ENCODE measurements at regions not wholly inside any gene's neighbourhood (a gene's known extent, or its start where the extent isn't known, plus 50 kb on each side); places are given as distances from the start of the nearest gene placed in this dataset.
"Not testable (repeated sequence)": the region's sequence is repeated elsewhere in the genome, so short reads cannot be mapped to it uniquely, and the experiment has no call there.

DNA sequence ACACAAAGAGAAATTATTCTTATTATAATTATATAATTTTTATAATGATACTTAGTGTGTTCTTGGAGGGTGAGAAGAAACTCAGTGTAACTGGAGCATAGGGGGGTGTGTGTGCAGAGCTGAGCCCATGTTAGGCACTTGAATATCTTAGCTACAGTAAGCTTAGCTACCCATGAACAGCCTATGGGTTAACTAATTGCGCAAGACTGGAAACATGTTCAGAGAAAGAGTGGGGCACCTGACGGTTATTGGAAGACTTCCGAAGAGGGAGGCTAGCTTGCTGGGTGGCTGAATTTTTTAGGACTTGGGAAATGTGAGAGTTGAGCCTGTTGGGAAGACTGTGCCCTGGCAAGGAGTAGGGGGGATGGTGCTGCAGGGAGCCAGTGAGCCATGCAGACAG, 229.2 kb downstream of the SLC4A3 start:
- no peak overlapping the region for H3K4me3 ChIP-seq (ENCODE audit: low read length in 2 of 2)
- H3K27ac ChIP-seq (ENCODE audit: low read depth in 2 of 2, low read length in 2 of 2): no peak overlapping the region
- H3K27me3 ChIP-seq (ENCODE audit: control insufficient read depth in 2 of 2, insufficient read depth in 2 of 2, low read length in 2 of 2): no peaks in the 10 kb centered on the region
- no peaks in the 10 kb centered on the region for H3K36me3 ChIP-seq (ENCODE audit: control insufficient read depth in 2 of 2, insufficient read depth in 2 of 2, low read length in 2 of 2)
- no peak overlapping the region for H3K9ac ChIP-seq (ENCODE audit: low read depth in 1 of 2, low read length in 2 of 2)
- no peaks in the 10 kb centered on the region for H3K4me1 ChIP-seq (ENCODE audit: control insufficient read depth in 2 of 2, insufficient read depth in 2 of 2, low read length in 2 of 2)
- no peaks in the 10 kb centered on the region for H3K9me3 ChIP-seq (ENCODE audit: control insufficient read depth in 2 of 2, low read length in 2 of 2)

DNA sequence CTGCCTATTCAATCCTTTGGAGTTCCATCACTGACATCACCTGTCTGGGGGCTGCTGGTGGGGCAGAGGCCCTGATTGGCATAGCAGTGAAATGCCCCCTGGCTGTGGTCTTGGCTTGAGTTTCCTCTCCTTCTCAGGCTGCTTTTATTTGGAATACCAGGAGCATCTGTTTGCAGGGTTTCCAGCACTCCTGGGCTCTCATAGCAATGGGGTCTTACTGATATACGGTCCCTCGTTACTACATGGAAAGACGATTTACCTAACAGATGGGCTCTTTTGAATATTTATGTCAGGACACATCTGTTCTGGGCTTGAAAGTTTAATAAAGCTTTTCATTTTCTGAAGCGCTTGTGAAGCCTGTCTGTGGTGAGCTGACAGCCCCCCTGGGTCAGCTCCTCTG, 230.3 kb downstream of the SLC4A3 start:
- Histone ChIP-seq H3K9ac (ENCODE audit: low read depth in 1 of 2, low read length in 2 of 2) (no peak overlapping the region), H3K9me3 (ENCODE audit: control insufficient read depth in 2 of 2, low read length in 2 of 2) (no peaks in the 10 kb centered on the region), H3K4me1 (ENCODE audit: control insufficient read depth in 2 of 2, insufficient read depth in 2 of 2, low read length in 2 of 2) (no peaks in the 10 kb centered on the region), H3K4me3 (ENCODE audit: low read length in 2 of 2) (no peak overlapping the region), H3K36me3 (ENCODE audit: control insufficient read depth in 2 of 2, insufficient read depth in 2 of 2, low read length in 2 of 2) (no peaks in the 10 kb centered on the region), H3K27ac (ENCODE audit: low read depth in 2 of 2, low read length in 2 of 2) (no peak overlapping the region), H3K27me3 (ENCODE audit: control insufficient read depth in 2 of 2, insufficient read depth in 2 of 2, low read length in 2 of 2) (no peaks in the 10 kb centered on the region)

DNA sequence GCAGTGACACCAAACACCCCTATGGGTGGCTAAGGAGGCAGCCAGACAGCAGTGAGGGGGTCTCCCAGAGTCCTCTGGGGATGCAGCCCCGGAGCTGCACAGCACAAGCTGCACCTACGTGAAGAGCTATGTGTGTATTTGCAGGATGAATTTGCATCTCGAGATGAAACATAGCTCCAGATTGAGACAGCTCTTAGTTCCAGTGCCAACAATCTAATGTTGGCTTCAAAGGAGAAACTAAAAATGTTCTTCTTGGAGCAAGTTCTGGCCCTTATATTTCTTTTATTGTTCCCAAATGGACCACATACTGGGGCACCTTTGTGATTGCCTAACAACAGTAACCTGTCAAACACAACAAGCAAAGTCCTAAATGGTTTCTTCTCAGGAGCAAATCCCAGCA, 233.9 kb downstream of the SLC4A3 start:
- Histone ChIP-seq H3K27ac (ENCODE audit: low read depth in 2 of 2, low read length in 2 of 2) (no peak overlapping the region), H3K9me3 (ENCODE audit: control insufficient read depth in 2 of 2, low read length in 2 of 2) (no peaks in the 10 kb centered on the region), H3K4me1 (ENCODE audit: control insufficient read depth in 2 of 2, insufficient read depth in 2 of 2, low read length in 2 of 2) (no peaks in the 10 kb centered on the region), H3K4me3 (ENCODE audit: low read length in 2 of 2) (no peak overlapping the region), H3K36me3 (ENCODE audit: control insufficient read depth in 2 of 2, insufficient read depth in 2 of 2, low read length in 2 of 2) (no peaks in the 10 kb centered on the region), H3K9ac (ENCODE audit: low read depth in 1 of 2, low read length in 2 of 2) (no peak overlapping the region), H3K27me3 (ENCODE audit: control insufficient read depth in 2 of 2, insufficient read depth in 2 of 2, low read length in 2 of 2) (no peaks in the 10 kb centered on the region)

DNA sequence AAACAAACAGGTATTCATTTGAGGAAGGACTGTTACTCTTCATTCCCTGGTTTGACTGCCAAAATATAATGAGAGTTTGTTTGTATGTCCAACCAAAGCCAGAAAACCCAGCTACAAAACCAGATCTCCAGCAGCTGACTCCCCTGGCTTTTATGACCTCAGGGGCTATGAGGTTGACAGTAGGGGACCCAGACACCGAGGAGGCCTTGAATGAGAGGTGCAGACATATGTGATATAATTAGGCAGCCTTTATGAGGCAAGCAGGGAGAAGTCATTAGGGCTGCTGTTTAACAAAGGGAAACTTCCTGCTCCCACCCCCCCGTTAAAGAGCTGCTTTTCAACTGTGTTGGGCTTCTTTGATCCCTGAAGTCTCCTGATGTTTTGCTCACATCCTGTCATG, 236.7 kb downstream of the SLC4A3 start:
- H3K4me3 ChIP-seq (ENCODE audit: low read length in 2 of 2): no peak overlapping the region

DNA sequence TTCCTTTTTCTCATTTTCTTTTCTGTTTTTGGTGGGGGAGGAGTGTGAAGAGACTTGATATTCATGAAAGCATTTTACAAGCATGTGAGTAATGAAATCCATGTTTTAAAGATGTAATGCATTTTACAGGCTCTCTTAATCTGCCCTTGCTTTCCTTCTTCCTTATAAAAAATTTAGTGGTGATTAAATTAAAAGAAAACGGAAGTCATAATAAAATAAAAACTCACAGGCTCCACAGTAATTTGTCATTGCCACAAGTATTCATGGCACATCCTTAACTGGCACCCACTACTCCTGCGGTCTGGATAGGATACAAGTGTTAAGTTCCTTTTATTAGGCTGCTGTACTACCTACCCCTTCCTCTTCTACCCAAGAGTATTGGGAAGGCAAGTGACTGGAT, 241.2 kb downstream of the SLC4A3 start:
- Histone ChIP-seq H3K36me3 (ENCODE audit: control insufficient read depth in 2 of 2, insufficient read depth in 2 of 2, low read length in 2 of 2) (no peaks in the 10 kb centered on the region), H3K9me3 (ENCODE audit: control insufficient read depth in 2 of 2, low read length in 2 of 2) (no peaks in the 10 kb centered on the region), H3K27ac (ENCODE audit: low read depth in 2 of 2, low read length in 2 of 2) (no peak overlapping the region), H3K4me1 (ENCODE audit: control insufficient read depth in 2 of 2, insufficient read depth in 2 of 2, low read length in 2 of 2) (no peaks in the 10 kb centered on the region), H3K27me3 (ENCODE audit: control insufficient read depth in 2 of 2, insufficient read depth in 2 of 2, low read length in 2 of 2) (no peaks in the 10 kb centered on the region), H3K9ac (ENCODE audit: low read depth in 1 of 2, low read length in 2 of 2) (no peak overlapping the region), H3K4me3 (ENCODE audit: low read length in 2 of 2) (no peak overlapping the region)

More for the DNA sequence above, 236.7 kb downstream of the SLC4A3 start:
- Histone ChIP-seq H3K9ac (ENCODE audit: low read depth in 1 of 2, low read length in 2 of 2) (no peak overlapping the region), H3K36me3 (ENCODE audit: control insufficient read depth in 2 of 2, insufficient read depth in 2 of 2, low read length in 2 of 2) (no peaks in the 10 kb centered on the region), H3K9me3 (ENCODE audit: control insufficient read depth in 2 of 2, low read length in 2 of 2) (no peaks in the 10 kb centered on the region), H3K27ac (ENCODE audit: low read depth in 2 of 2, low read length in 2 of 2) (no peak overlapping the region), H3K4me1 (ENCODE audit: control insufficient read depth in 2 of 2, insufficient read depth in 2 of 2, low read length in 2 of 2) (no peaks in the 10 kb centered on the region), H3K27me3 (ENCODE audit: control insufficient read depth in 2 of 2, insufficient read depth in 2 of 2, low read length in 2 of 2) (no peaks in the 10 kb centered on the region)

DNA sequence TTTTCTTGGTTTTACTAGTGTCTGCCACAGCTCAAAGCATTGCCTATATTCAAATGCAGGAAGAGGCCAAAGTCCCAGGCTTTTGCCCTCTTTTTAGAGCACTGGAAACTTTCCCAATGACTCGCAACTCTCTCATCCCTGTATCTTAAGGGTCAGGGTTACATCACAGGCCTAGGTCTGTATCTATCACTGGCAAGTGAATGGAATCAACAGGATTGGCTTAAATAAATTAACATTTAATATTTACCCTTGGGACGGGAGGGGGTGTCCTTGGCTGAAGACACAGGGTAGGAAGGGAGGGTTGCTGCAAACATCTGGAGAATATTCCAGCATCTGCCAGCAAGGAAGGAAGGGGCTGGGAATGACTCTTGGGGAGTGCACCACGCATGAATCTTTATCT, 242.6 kb downstream of the SLC4A3 start:
- no peaks in the 10 kb centered on the region for H3K4me1 ChIP-seq (ENCODE audit: control insufficient read depth in 2 of 2, insufficient read depth in 2 of 2, low read length in 2 of 2)
- H3K4me3 ChIP-seq (ENCODE audit: low read length in 2 of 2): no peak overlapping the region
- no peak overlapping the region for H3K27ac ChIP-seq (ENCODE audit: low read depth in 2 of 2, low read length in 2 of 2)
- no peak overlapping the region for H3K9ac ChIP-seq (ENCODE audit: low read depth in 1 of 2, low read length in 2 of 2)
- H3K36me3 ChIP-seq (ENCODE audit: control insufficient read depth in 2 of 2, insufficient read depth in 2 of 2, low read length in 2 of 2): no peaks in the 10 kb centered on the region
- H3K9me3 ChIP-seq (ENCODE audit: control insufficient read depth in 2 of 2, low read length in 2 of 2): no peaks in the 10 kb centered on the region
- H3K27me3 ChIP-seq (ENCODE audit: control insufficient read depth in 2 of 2, insufficient read depth in 2 of 2, low read length in 2 of 2): no peaks in the 10 kb centered on the region

DNA sequence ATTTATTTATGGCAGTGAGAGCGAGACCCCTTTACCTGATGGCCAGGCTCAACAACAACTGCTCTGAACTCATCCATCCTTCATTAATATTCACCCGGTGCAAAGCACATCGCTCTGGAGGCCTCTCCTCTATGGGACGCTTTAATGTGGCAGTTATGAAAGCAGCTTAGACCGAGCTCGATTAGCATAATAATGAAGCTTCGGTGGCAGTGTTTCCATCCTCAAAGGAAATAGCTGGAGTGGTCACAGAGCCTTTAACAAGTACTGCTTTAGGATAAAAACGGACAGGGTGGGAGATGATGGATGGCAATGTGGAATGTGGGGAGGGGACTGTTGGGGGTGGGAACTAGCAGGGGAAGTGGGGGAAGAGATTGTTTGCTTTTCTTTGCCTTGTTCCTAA, 243.9 kb downstream of the SLC4A3 start:
- no peak overlapping the region for H3K4me3 ChIP-seq (ENCODE audit: low read length in 2 of 2)
- H3K36me3 ChIP-seq (ENCODE audit: control insufficient read depth in 2 of 2, insufficient read depth in 2 of 2, low read length in 2 of 2): no peaks in the 10 kb centered on the region
- H3K27ac ChIP-seq (ENCODE audit: low read depth in 2 of 2, low read length in 2 of 2): no peak overlapping the region
- no peaks in the 10 kb centered on the region for H3K9me3 ChIP-seq (ENCODE audit: control insufficient read depth in 2 of 2, low read length in 2 of 2)
- H3K27me3 ChIP-seq (ENCODE audit: control insufficient read depth in 2 of 2, insufficient read depth in 2 of 2, low read length in 2 of 2): no peaks in the 10 kb centered on the region
- H3K4me1 ChIP-seq (ENCODE audit: control insufficient read depth in 2 of 2, insufficient read depth in 2 of 2, low read length in 2 of 2): no peaks in the 10 kb centered on the region
- H3K9ac ChIP-seq (ENCODE audit: low read depth in 1 of 2, low read length in 2 of 2): no peak overlapping the region

DNA sequence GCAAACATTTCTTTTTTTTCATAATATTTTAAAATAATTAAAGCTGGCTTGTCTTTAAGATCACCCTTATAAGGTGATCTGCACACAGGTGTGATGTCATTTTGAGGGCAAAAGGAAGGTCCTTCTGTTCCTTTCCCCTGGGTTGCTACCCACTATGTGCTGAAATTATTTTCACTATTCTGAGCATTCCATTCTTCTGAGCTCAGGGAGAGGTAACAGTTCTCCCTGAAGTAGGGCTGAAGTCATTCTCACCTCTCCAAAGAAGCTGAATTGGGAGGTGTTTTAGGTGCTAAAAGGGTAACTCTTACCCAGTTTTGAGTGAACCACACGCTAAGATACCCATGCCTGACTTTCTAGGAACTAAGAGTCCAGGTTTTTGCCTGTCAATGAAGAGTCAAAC, 247.6 kb downstream of the SLC4A3 start:
- Histone ChIP-seq H3K27ac (ENCODE audit: low read depth in 2 of 2, low read length in 2 of 2) (no peak overlapping the region), H3K27me3 (ENCODE audit: control insufficient read depth in 2 of 2, insufficient read depth in 2 of 2, low read length in 2 of 2) (no peaks in the 10 kb centered on the region), H3K4me3 (ENCODE audit: low read length in 2 of 2) (no peak overlapping the region), H3K9me3 (ENCODE audit: control insufficient read depth in 2 of 2, low read length in 2 of 2) (no peaks in the 10 kb centered on the region), H3K4me1 (ENCODE audit: control insufficient read depth in 2 of 2, insufficient read depth in 2 of 2, low read length in 2 of 2) (no peaks in the 10 kb centered on the region), H3K36me3 (ENCODE audit: control insufficient read depth in 2 of 2, insufficient read depth in 2 of 2, low read length in 2 of 2) (no peaks in the 10 kb centered on the region), H3K9ac (ENCODE audit: low read depth in 1 of 2, low read length in 2 of 2) (no peak overlapping the region)

DNA sequence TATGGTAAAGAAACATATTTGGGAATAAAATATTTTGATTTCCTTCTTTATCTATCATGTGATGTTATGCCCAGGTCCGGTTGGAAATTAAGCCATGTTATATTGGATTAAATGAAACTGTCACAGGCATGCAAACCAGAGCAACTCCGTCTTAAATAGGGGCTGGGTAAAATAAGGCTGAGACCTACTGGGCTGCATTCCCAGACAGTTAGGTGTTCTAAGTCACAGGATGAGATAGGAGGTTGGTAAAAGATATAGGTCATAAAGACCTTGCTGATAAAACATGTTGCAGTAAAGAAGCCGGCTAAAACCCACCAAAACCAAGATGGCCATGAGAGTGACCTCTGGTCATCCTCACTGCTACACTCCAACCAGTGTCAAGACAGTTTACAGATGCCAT, 248.6 kb downstream of the SLC4A3 start:
- H3K36me3 ChIP-seq (ENCODE audit: control insufficient read depth in 2 of 2, insufficient read depth in 2 of 2, low read length in 2 of 2); H3K4me1 ChIP-seq (ENCODE audit: control insufficient read depth in 2 of 2, insufficient read depth in 2 of 2, low read length in 2 of 2); H3K27ac ChIP-seq (ENCODE audit: low read depth in 2 of 2, low read length in 2 of 2); H3K27me3 ChIP-seq (ENCODE audit: control insufficient read depth in 2 of 2, insufficient read depth in 2 of 2, low read length in 2 of 2); H3K9me3 ChIP-seq (ENCODE audit: control insufficient read depth in 2 of 2, low read length in 2 of 2); H3K9ac ChIP-seq (ENCODE audit: low read depth in 1 of 2, low read length in 2 of 2); H3K4me3 ChIP-seq (ENCODE audit: low read length in 2 of 2): not testable (repeated sequence)

DNA sequence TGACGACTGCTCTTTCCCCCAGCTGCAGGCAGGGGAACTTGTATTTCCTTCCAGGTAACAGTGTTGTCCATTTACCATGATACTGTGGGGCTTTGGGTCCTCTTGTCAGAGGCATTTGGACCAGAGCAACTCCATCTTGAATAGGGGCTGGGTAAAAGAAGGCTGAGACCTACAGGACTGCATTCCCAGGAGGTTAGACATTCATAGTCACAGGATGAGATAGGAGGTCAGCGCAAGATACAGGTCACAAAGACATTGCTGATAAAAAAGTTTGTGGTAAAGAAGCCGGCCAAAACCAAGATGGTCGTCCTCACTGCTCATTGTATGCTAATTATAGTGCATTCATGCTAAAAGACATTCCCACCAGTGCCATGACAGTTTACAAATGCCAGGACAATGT, 249.5 kb downstream of the SLC4A3 start:
- H3K9ac ChIP-seq (ENCODE audit: low read depth in 1 of 2, low read length in 2 of 2): no peak overlapping the region
- no peaks in the 10 kb centered on the region for H3K9me3 ChIP-seq (ENCODE audit: control insufficient read depth in 2 of 2, low read length in 2 of 2)
- H3K36me3 ChIP-seq (ENCODE audit: control insufficient read depth in 2 of 2, insufficient read depth in 2 of 2, low read length in 2 of 2): no peaks in the 10 kb centered on the region
- no peak overlapping the region for H3K4me3 ChIP-seq (ENCODE audit: low read length in 2 of 2)
- no peaks in the 10 kb centered on the region for H3K27me3 ChIP-seq (ENCODE audit: control insufficient read depth in 2 of 2, insufficient read depth in 2 of 2, low read length in 2 of 2)
- H3K4me1 ChIP-seq (ENCODE audit: control insufficient read depth in 2 of 2, insufficient read depth in 2 of 2, low read length in 2 of 2): no peaks in the 10 kb centered on the region
- no peak overlapping the region for H3K27ac ChIP-seq (ENCODE audit: low read depth in 2 of 2, low read length in 2 of 2)

DNA sequence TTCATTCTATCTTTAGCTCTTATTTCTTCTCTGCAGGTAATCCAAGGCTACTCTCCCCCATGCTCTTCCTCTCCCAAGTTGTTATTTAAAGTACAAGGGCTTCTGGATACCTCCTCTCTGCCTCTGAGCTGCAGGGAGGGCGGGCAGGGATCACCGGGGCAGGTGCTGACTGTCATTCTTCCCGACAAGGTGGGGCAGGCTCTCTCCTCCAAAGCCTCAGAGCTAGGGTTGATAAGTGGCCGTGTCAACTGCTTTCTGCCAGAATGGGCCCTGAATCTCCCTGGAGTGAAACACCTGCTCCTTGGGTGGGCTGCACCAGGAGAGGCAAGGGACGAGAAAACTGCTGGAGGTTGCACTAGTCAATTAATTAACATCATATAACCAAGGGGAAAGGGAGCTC, 250.3 kb downstream of the SLC4A3 start:
- Histone ChIP-seq H3K27ac (ENCODE audit: low read depth in 2 of 2, low read length in 2 of 2) (no peak overlapping the region), H3K4me3 (ENCODE audit: low read length in 2 of 2) (no peak overlapping the region), H3K27me3 (ENCODE audit: control insufficient read depth in 2 of 2, insufficient read depth in 2 of 2, low read length in 2 of 2) (no peaks in the 10 kb centered on the region), H3K36me3 (ENCODE audit: control insufficient read depth in 2 of 2, insufficient read depth in 2 of 2, low read length in 2 of 2) (no peaks in the 10 kb centered on the region), H3K9ac (ENCODE audit: low read depth in 1 of 2, low read length in 2 of 2) (no peak overlapping the region), H3K4me1 (ENCODE audit: control insufficient read depth in 2 of 2, insufficient read depth in 2 of 2, low read length in 2 of 2) (no peaks in the 10 kb centered on the region), H3K9me3 (ENCODE audit: control insufficient read depth in 2 of 2, low read length in 2 of 2) (no peaks in the 10 kb centered on the region)

Data from mucosa of rectum (tissue), 2 donors.